HEK293T (cell line): ENCODE measurements at regions not wholly inside any gene's neighbourhood (a gene's known extent, or its start where the extent isn't known, plus 50 kb on each side); places are given as distances from the start of the nearest gene placed in this dataset.

Experiments
- BHLHE40 ChIP-seq: fragments of 450-650 bp; IDR thresholded peaks from 2 replicates; pipeline ENCODE4 v1.6.1; 2016; ENCODE audit warnings: mild to moderate bottlenecking, moderate library complexity, borderline replicate concordance
- FOXM1 ChIP-seq: fragments of 450-650 bp; IDR thresholded peaks from 2 replicates; pipeline ENCODE4 v1.6.1; 2017; ENCODE audit warnings: mild to moderate bottlenecking, borderline replicate concordance
- L3MBTL2 ChIP-seq: fragments of 450-650 bp; conservative IDR thresholded peaks from 2 replicates; pipeline ENCODE4 v1.6.1; 2016; ENCODE audit warnings: mild to moderate bottlenecking
- ZNF384 ChIP-seq: fragments of 450-650 bp; IDR thresholded peaks from 2 replicates; pipeline ENCODE4 v1.6.1; 2016

- TF ChIP-seq FOXM1 (no peak), ZNF384 (no peak), L3MBTL2 (no peak), BHLHE40 (no peak)
These were observed 650.5 kb downstream of the ACTL7B start for GRCh38 chr9:108205276-108205675.
